Glutamatergic neuron (in vitro differentiated cells): ENCODE measurements at regions not wholly inside any gene's neighbourhood (a gene's known extent, or its start where the extent isn't known, plus 50 kb on each side); places are given as distances from the start of the nearest gene placed in this dataset.

Experiments used
- DNase-seq: peaks from one replicate; pipeline ENCODE4 v3.0.0; 2022
- H3K27ac Mint-ChIP-seq: one replicate; pipeline ENCODE4 v1.8.0; 2020; ENCODE audit warnings: mild to moderate bottlenecking, mixed read lengths, inconsistent platforms; ENCODE audit not compliant: unreplicated experiment
- H3K27me3 Mint-ChIP-seq: one replicate; pipeline ENCODE4 v1.8.0; 2020; ENCODE audit warnings: mild to moderate bottlenecking, moderate library complexity, mixed read lengths, inconsistent platforms; ENCODE audit not compliant: unreplicated experiment
- H3K36me3 Mint-ChIP-seq: one replicate; pipeline ENCODE4 v1.8.0; 2020; ENCODE audit warnings: mild to moderate bottlenecking, mixed read lengths, inconsistent platforms; ENCODE audit not compliant: unreplicated experiment
- H3K4me1 Mint-ChIP-seq: one replicate; pipeline ENCODE4 v1.8.0; 2020; ENCODE audit warnings: mild to moderate bottlenecking, low read depth, mixed read lengths, inconsistent platforms; ENCODE audit not compliant: unreplicated experiment
- H3K4me3 Mint-ChIP-seq: one replicate; pipeline ENCODE4 v1.8.0; 2020; ENCODE audit warnings: mild to moderate bottlenecking, mixed read lengths, inconsistent platforms; ENCODE audit not compliant: unreplicated experiment
- H3K9me3 Mint-ChIP-seq: one replicate; pipeline ENCODE4 v1.8.0; 2020; ENCODE audit warnings: mild to moderate bottlenecking, moderate library complexity, mixed read lengths, inconsistent platforms; ENCODE audit not compliant: unreplicated experiment
- CTCF ChIP-seq: fragments of 200-600 bp; sonication (generic); IDR thresholded peaks from one replicate; pipeline ENCODE4 v1.5.0; 2021; ENCODE audit not compliant: partially characterized antibody, unreplicated experiment

GRCh38 chr13:28563609-28564008 is 68.7 kb upstream of the FLT1 start:
- DNase-seq, result no peak
- Mint-ChIP-seq H3K36me3 (peaks cover 11% of the 10 kb centered on the region), H3K27me3 (peaks cover 4% of the 10 kb centered on the region), H3K4me1 (no peaks in the 10 kb centered on the region), H3K9me3 (peaks cover 4% of the 10 kb centered on the region), H3K27ac (no peak overlapping the region), H3K4me3 (no peak overlapping the region)
- no peak for TF ChIP-seq CTCF

GRCh38 chr13:28560612-28561011 is 65.7 kb upstream of the FLT1 start:
- Mint-ChIP-seq H3K4me3 (no peak overlapping the region), H3K4me1 (no peaks in the 10 kb centered on the region), H3K27me3 (peaks cover 4% of the 10 kb centered on the region), H3K36me3 (no peaks in the 10 kb centered on the region), H3K9me3 (peaks cover 3% of the 10 kb centered on the region), H3K27ac (no peak overlapping the region)
- DNase-seq, result no peak
- no peak for TF ChIP-seq CTCF

- Mint-ChIP-seq H3K36me3 (no peaks in the 10 kb centered on the region), H3K4me1 (no peaks in the 10 kb centered on the region), H3K4me3 (no peak overlapping the region), H3K27ac (no peak overlapping the region), H3K27me3 (peaks cover 4% of the 10 kb centered on the region), H3K9me3 (peaks cover 3% of the 10 kb centered on the region)
- no peak for TF ChIP-seq CTCF
- DNase-seq, result no peak
These were observed 64.8 kb upstream of the FLT1 start for GRCh38 chr13:28559636-28560259.

GRCh38 chr13:28558567-28558966 is 63.6 kb upstream of the FLT1 start:
- no peaks in the 10 kb centered on the region for H3K4me1 Mint-ChIP-seq
- H3K36me3 Mint-ChIP-seq, result no peaks in the 10 kb centered on the region
- no peak for TF ChIP-seq CTCF
- no peak overlapping the region for H3K4me3 Mint-ChIP-seq
- no peaks in the 10 kb centered on the region for H3K9me3 Mint-ChIP-seq
- DNase-seq, result no peak
- H3K27me3 Mint-ChIP-seq, result peaks cover 2% of the 10 kb centered on the region
- no peak overlapping the region for H3K27ac Mint-ChIP-seq

- H3K9me3 Mint-ChIP-seq, result no peaks in the 10 kb centered on the region
- H3K4me1 Mint-ChIP-seq, result no peaks in the 10 kb centered on the region
- no peaks in the 10 kb centered on the region for H3K27me3 Mint-ChIP-seq
- H3K36me3 Mint-ChIP-seq, result no peaks in the 10 kb centered on the region
- no peak overlapping the region for H3K4me3 Mint-ChIP-seq
- no peak for DNase-seq
- TF ChIP-seq CTCF, result no peak
- H3K27ac Mint-ChIP-seq, result no peak overlapping the region
These were observed 63.0 kb upstream of the FLT1 start for GRCh38 chr13:28557725-28558520.
